ENCODE measurements at regions not wholly inside any gene's neighbourhood (a gene's known extent, or its start where the extent isn't known, plus 50 kb on each side); places are given as distances from the start of the nearest gene placed in this dataset.

DNA sequence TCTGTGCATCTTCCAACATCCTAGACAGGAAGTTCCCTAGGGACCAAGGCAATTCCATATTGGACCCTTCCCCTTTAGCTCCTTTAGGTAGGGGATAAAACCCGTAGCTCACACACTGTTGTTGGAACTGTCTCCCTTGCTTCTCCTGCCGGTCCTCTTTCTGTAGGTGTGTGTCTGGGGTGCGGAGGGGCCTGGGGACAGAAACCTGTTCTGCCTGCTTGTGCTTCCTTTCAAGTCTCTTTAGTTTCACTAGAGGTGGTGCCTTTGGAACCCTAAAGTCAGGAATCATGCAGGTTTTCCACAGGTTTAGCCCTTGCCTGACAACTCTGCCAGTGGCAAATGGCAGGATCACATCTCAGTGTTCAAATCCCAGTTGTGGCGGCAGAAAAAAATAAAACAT is 74.6 kb upstream of the PTGFRN start:
- TF ChIP-seq, protein P1, sequence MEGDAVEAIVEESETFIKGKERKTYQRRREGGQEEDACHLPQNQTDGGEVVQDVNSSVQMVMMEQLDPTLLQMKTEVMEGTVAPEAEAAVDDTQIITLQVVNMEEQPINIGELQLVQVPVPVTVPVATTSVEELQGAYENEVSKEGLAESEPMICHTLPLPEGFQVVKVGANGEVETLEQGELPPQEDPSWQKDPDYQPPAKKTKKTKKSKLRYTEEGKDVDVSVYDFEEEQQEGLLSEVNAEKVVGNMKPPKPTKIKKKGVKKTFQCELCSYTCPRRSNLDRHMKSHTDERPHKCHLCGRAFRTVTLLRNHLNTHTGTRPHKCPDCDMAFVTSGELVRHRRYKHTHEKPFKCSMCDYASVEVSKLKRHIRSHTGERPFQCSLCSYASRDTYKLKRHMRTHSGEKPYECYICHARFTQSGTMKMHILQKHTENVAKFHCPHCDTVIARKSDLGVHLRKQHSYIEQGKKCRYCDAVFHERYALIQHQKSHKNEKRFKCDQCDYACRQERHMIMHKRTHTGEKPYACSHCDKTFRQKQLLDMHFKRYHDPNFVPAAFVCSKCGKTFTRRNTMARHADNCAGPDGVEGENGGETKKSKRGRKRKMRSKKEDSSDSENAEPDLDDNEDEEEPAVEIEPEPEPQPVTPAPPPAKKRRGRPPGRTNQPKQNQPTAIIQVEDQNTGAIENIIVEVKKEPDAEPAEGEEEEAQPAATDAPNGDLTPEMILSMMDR (IDR thresholded peaks at IDR 0.05; ENCODE audit: extremely low read depth, insufficient read depth, missing control alignments), result no peak
- DNase-seq (ENCODE audit: low spot score), result no peak
- in situ Hi-C loops (cut with MboI; ENCODE audit: low pct_unique_long_range_greater_than_20kb, low sequenced_read_pairs, unreplicated experiment), result no loop called here

- TF ChIP-seq, protein P1 (IDR thresholded peaks at IDR 0.05; ENCODE audit: extremely low read depth, insufficient read depth, missing control alignments), result no peak
- in situ Hi-C loops (cut with MboI; ENCODE audit: low pct_unique_long_range_greater_than_20kb, low sequenced_read_pairs, unreplicated experiment), result no loop called here
- DNase-seq (ENCODE audit: low spot score), result no peak
Measured at GRCh38 chr1:116836099-116836498, 73.6 kb upstream of the PTGFRN start.

DNA sequence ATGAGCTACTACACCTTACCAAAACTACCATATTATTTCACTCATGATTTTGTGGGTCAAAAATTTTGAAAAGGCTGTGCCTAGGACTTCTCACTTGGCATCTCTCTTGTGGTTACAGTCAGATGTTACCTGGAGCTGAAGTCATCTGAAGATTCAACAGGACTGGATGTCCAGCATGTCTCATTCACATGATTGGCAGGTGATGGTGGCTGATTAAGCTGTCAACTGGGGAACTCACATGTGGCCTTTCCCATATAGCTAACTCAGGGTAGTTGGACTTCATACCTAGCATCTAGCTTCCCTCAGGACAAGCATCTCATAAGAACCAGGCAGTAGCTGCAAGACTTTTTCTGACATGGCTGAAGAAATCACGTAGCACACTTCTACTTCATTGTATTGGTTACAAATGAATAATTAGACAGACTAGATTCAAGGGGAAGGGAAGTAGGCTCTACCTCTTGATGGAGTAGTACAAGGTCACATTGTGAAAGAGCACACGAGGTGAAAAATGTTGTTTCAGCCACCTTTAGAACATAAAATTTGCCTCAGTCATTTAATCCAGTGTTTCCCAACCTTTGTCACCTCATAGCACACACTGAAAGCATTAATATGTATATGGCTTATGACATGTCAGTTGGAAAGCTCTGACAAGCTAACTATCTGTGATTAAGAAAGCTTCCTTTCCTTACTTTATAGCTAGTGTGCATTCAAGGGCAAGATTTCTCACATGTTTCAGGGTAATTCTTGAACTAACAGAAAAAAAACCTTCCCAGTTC is 68.0 kb upstream of the PTGFRN start:
- TF ChIP-seq, protein P1 (IDR thresholded peaks at IDR 0.05; ENCODE audit: extremely low read depth, insufficient read depth, missing control alignments), result no peak
- DNase-seq (ENCODE audit: low spot score), result no peak
- in situ Hi-C loops (cut with MboI; ENCODE audit: low pct_unique_long_range_greater_than_20kb, low sequenced_read_pairs, unreplicated experiment), result no loop called here

DNA sequence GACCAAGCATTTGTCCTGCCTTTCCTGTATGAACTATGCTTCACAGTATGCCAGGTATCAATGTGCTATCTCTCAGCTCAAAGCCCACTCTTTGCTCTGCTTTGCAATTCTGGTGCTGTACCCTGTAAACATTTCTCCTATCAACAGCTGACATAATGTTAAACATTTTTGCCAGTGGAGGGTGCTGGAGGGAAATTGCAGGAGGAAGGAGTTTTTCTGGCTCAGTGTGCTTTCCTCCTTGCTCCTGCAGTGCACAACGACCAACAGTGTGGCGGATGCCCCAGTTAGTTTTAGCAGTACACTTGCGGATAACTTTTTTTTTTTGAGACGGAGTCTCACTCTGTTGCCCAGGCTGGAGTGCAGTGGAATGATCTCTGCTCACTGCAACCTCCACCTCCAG is 67.1 kb upstream of the PTGFRN start:
- in situ Hi-C loops (cut with MboI; ENCODE audit: low pct_unique_long_range_greater_than_20kb, low sequenced_read_pairs, unreplicated experiment), result no loop called here
- TF ChIP-seq, protein P1 (IDR thresholded peaks at IDR 0.05; ENCODE audit: extremely low read depth, insufficient read depth, missing control alignments), result no peak
- DNase-seq (ENCODE audit: low spot score), result no peak

DNA sequence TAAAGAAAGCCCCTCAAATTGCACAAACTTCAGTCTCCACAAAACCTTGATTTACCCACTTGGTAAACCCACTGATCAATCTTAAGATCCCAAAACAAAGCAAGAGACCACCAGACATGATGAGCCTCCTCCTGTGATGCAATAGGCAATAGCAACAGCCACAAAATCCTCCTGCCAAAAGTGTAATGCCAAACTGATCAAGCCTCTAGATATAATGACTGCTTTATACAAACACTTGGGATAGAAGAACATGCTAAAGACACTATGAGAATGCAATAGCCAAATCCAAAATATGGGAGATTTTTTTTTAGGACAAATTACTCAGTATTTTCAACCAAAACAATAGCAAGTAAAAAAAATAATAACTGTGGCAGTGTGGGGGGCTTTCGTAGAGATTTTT is 64.9 kb upstream of the PTGFRN start:
- DNase-seq (ENCODE audit: low spot score), result no peak
- TF ChIP-seq, protein P1 (IDR thresholded peaks at IDR 0.05; ENCODE audit: extremely low read depth, insufficient read depth, missing control alignments), result no peak
- in situ Hi-C loops (cut with MboI; ENCODE audit: low pct_unique_long_range_greater_than_20kb, low sequenced_read_pairs, unreplicated experiment), result no loop called here

GRCh38 chr1:116847190-116847589 is 62.5 kb upstream of the PTGFRN start:
- DNase-seq (ENCODE audit: low spot score), result no peak
- TF ChIP-seq, protein P1 (IDR thresholded peaks at IDR 0.05; ENCODE audit: extremely low read depth, insufficient read depth, missing control alignments), result no peak
- in situ Hi-C loops (cut with MboI; ENCODE audit: low pct_unique_long_range_greater_than_20kb, low sequenced_read_pairs, unreplicated experiment), result no loop called here
